Liver (tissue), 8 donors: ENCODE measurements at regions not wholly inside any gene's neighbourhood (a gene's known extent, or its start where the extent isn't known, plus 50 kb on each side); places are given as distances from the start of the nearest gene placed in this dataset.

Experiments
- DNase-seq: peaks from one replicate; pipeline ENCODE4 v3.0.0-alpha.2; 2017; ENCODE audit warnings: low spot score
- H3K27ac ChIP-seq, 2 donors: one replicate each; pipeline ENCODE4 v1.7.0; 2013; ENCODE audit warnings: inconsistent platforms in 2 of 2, low read length in 2 of 2, control low read depth in 1 of 2, low read depth in 1 of 2, mild to moderate bottlenecking in 1 of 2
- H3K27me3 ChIP-seq, 4 donors: one replicate each; pipeline versions ENCODE4 v1.6.1 to v1.7.0; 2013; ENCODE audit warnings: low read length in 3 of 4, inconsistent platforms in 1 of 4, mild to moderate bottlenecking in 1 of 4, moderate library complexity in 1 of 4; ENCODE audit not compliant: control insufficient read depth in 4 of 4, insufficient read depth in 4 of 4
- H3K36me3 ChIP-seq, 4 donors: one replicate each; pipeline versions ENCODE4 v1.6.1 to v1.7.0; 2013; ENCODE audit warnings: low read length in 3 of 4, mild to moderate bottlenecking in 3 of 4, low read depth in 1 of 4, moderate library complexity in 1 of 4; ENCODE audit not compliant: control insufficient read depth in 4 of 4, insufficient read depth in 3 of 4
- H3K4me1 ChIP-seq, 4 donors: one replicate each; pipeline versions ENCODE4 v1.6.1 to v1.7.0; 2013; ENCODE audit warnings: low read length in 3 of 4, mild to moderate bottlenecking in 3 of 4, moderate library complexity in 1 of 4; ENCODE audit not compliant: control insufficient read depth in 4 of 4, insufficient read depth in 4 of 4
- H3K4me3 ChIP-seq, 3 donors: one replicate each; pipeline versions ENCODE4 v1.6.1 to v1.7.0; 2013; ENCODE audit warnings: low read length in 3 of 3, control low read depth in 1 of 3, low read depth in 1 of 3, mild to moderate bottlenecking in 1 of 3
- H3K9ac ChIP-seq, 2 donors: one replicate each; pipeline ENCODE4 v1.7.0; 2013; ENCODE audit warnings: low read length in 2 of 2, mild to moderate bottlenecking in 2 of 2, moderate library complexity in 2 of 2, control low read depth in 1 of 2, low read depth in 1 of 2
- H3K9me3 ChIP-seq, 4 donors: one replicate each; pipeline versions ENCODE4 v1.6.1 to v1.7.0; 2013; ENCODE audit warnings: low read length in 3 of 4; ENCODE audit not compliant: control insufficient read depth in 4 of 4
- ATF3 ChIP-seq: IDR thresholded peaks from 2 replicates; pipeline ENCODE4 v1.6.1; 2016; ENCODE audit warnings: antibody characterized with exemption
- CTCF ChIP-seq: fragments of 150-350 bp; IDR thresholded peaks from 2 replicates; pipeline ENCODE4 v1.5.1; 2017; ENCODE audit warnings: improper control_type of control experiment, low read depth, low read length; ENCODE audit not compliant: missing input control
- EGR1 ChIP-seq, 2 donors: IDR thresholded peaks; 2 replicates each; pipeline ENCODE4 v1.6.1; 2016 to 2018; ENCODE audit warnings: antibody characterized with exemption in 2 of 2, low read depth in 2 of 2
- FOXA1 ChIP-seq: IDR thresholded peaks from 2 replicates; pipeline ENCODE4 v1.6.1; 2016; ENCODE audit warnings: antibody characterized with exemption
- FOXA2 ChIP-seq: IDR thresholded peaks from 2 replicates; pipeline ENCODE4 v1.6.1; 2016; ENCODE audit warnings: antibody characterized with exemption
- GABPA ChIP-seq, 2 donors: IDR thresholded peaks in 1 of 2; conservative IDR thresholded peaks in 1 of 2; 2 replicates each; pipeline ENCODE4 v1.6.1; 2016; ENCODE audit warnings: antibody characterized with exemption in 2 of 2, mild to moderate bottlenecking in 1 of 2, moderate library complexity in 1 of 2
- HNF4A ChIP-seq, 2 donors: conservative IDR thresholded peaks; 2 replicates each; pipeline ENCODE4 v1.6.1; 2016; ENCODE audit warnings: antibody characterized with exemption in 2 of 2, mild to moderate bottlenecking in 2 of 2
- HNF4G ChIP-seq: IDR thresholded peaks from 2 replicates; pipeline ENCODE4 v1.6.1; 2016; ENCODE audit warnings: antibody characterized with exemption
- JUND ChIP-seq, 2 donors: IDR thresholded peaks; 2 replicates each; pipeline ENCODE4 v1.6.1; 2016; ENCODE audit warnings: antibody characterized with exemption in 2 of 2
- MAX ChIP-seq: IDR thresholded peaks from 2 replicates; pipeline ENCODE4 v1.6.1; 2016; ENCODE audit warnings: antibody characterized with exemption
- NR2F2 ChIP-seq: IDR thresholded peaks from 2 replicates; pipeline ENCODE4 v1.6.1; 2016; ENCODE audit warnings: antibody characterized with exemption
- RAD21 ChIP-seq, 2 donors: IDR thresholded peaks; 2 replicates each; pipeline ENCODE4 v1.6.1; 2016; ENCODE audit warnings: antibody characterized with exemption in 2 of 2, mild to moderate bottlenecking in 2 of 2
- REST ChIP-seq: IDR thresholded peaks from 2 replicates; pipeline ENCODE4 v1.6.1; 2016; ENCODE audit warnings: antibody characterized with exemption, mild to moderate bottlenecking
- RXRA ChIP-seq, 2 donors: IDR thresholded peaks; 2 replicates each; pipeline ENCODE4 v1.6.1; 2017 to 2018; ENCODE audit warnings: antibody characterized with exemption in 2 of 2, mild to moderate bottlenecking in 1 of 2
- SP1 ChIP-seq: IDR thresholded peaks from 2 replicates; pipeline ENCODE4 v1.6.1; 2018; ENCODE audit warnings: antibody characterized with exemption, mild to moderate bottlenecking
- YY1 ChIP-seq: IDR thresholded peaks from 2 replicates; pipeline ENCODE4 v1.6.1; 2016; ENCODE audit warnings: antibody characterized with exemption, mild to moderate bottlenecking
- ZBTB33 ChIP-seq: IDR thresholded peaks from 2 replicates; pipeline ENCODE4 v1.6.1; 2016; ENCODE audit warnings: antibody characterized with exemption
- WGBS: extraction: QIAGEN DNeasy Blood & Tissue Kit; methylation state at CpG from one replicate; pipeline ENCODE4 v1.1.7; 2013; 5-methylcytosine and 5-hydroxymethylcytosine counted together
- donor health status: healthy.
- donor health status: healthy.
- donor health status: healthy.
- donor health status: healthy.
- donor health status: healthy.

GRCh38 chr3:158918451-158918850 is 116.6 kb downstream of the MFSD1 start:
- TF ChIP-seq NR2F2 (no peak), CTCF (no peak)
- H3K4me3 ChIP-seq = no peak overlapping the region
- no peaks in the 10 kb centered on the region for H3K27me3 ChIP-seq
- H3K4me1 ChIP-seq = peaks cover 0 to 1% (median 0%) of the 10 kb centered on the region in 4 donors
- H3K9ac ChIP-seq = no peak overlapping the region
- WGBS = 92% methylated on average over 2 of the region's 2 CpGs
- no peaks in the 10 kb centered on the region for H3K36me3 ChIP-seq
- H3K27ac ChIP-seq = no peak overlapping the region
- no peaks in the 10 kb centered on the region for H3K9me3 ChIP-seq
- no peak for DNase-seq

- H3K27me3 ChIP-seq = no peaks in the 10 kb centered on the region
- DNase-seq = no peak
- no peak for TF ChIP-seq SP1
- no peak for TF ChIP-seq EGR1 (IDR thresholded peaks at IDR 0.05; ENCODE audit: low read depth in 2 of 2)
- TF ChIP-seq MAX = no peak
- no peak for TF ChIP-seq REST
- no peak for TF ChIP-seq CTCF
- no peak for TF ChIP-seq RXRA (IDR thresholded peaks at IDR 0.05)
- no peak for TF ChIP-seq GABPA (IDR thresholded peaks at IDR 0.05 in 1 of 2, conservative IDR thresholded peaks at IDR 0.05 in 1 of 2)
- TF ChIP-seq YY1 = no peak
- no peak for TF ChIP-seq HNF4A (conservative IDR thresholded peaks at IDR 0.05)
- TF ChIP-seq FOXA2 = no peak
- TF ChIP-seq JUND (IDR thresholded peaks at IDR 0.05) = no peak
- TF ChIP-seq NR2F2 = no peak
- TF ChIP-seq FOXA1 = no peak
- no peak for TF ChIP-seq ZBTB33
- no peak for TF ChIP-seq ATF3
- TF ChIP-seq RAD21 (IDR thresholded peaks at IDR 0.05) = no peak
- no peak for TF ChIP-seq HNF4G
- no peak overlapping the region for H3K9ac ChIP-seq
- peaks cover 0 to 1% (median 0%) of the 10 kb centered on the region in 4 donors for H3K4me1 ChIP-seq
- no peak overlapping the region for H3K4me3 ChIP-seq
- no peaks in the 10 kb centered on the region for H3K36me3 ChIP-seq
- no peaks in the 10 kb centered on the region for H3K9me3 ChIP-seq
- H3K27ac ChIP-seq = no peak overlapping the region
Observed at GRCh38 chr3:158920371-158920770, 118.5 kb downstream of the MFSD1 start.
